WERI-Rb-1 (cell line): ENCODE measurements at regions not wholly inside any gene's neighbourhood (a gene's known extent, or its start where the extent isn't known, plus 50 kb on each side); places are given as distances from the start of the nearest gene placed in this dataset.

ENCODE experiments used
- DNase-seq: peaks from one replicate; pipeline ENCODE4 v3.0.0-alpha.2; 2020
- H3K27ac ChIP-seq: fragments of 250-450 bp; sonication (Bioruptor Pico); 2 replicates; pipeline ENCODE4 v1.5.1; 2020; ENCODE audit warnings: mild to moderate bottlenecking, moderate library complexity
- H3K27me3 ChIP-seq: fragments of 250-450 bp; sonication (Bioruptor Pico); 2 replicates; pipeline ENCODE4 v1.5.1; 2021; ENCODE audit warnings: mild to moderate bottlenecking, low read depth, moderate library complexity; ENCODE audit not compliant: insufficient read depth, severe bottlenecking
- H3K36me3 ChIP-seq: fragments of 250-450 bp; sonication (Bioruptor Pico); 2 replicates; pipeline ENCODE4 v1.5.1; 2020; ENCODE audit warnings: mild to moderate bottlenecking, moderate library complexity
- H3K4me3 ChIP-seq: 2 replicates; pipeline ENCODE4 v1.5.1; 2011; ENCODE audit warnings: low read depth, mild to moderate bottlenecking, control low read depth, low read length
- H3K9me3 ChIP-seq: fragments of 250-450 bp; sonication (Bioruptor Pico); 2 replicates; pipeline ENCODE4 v1.5.1; 2021; ENCODE audit warnings: mild to moderate bottlenecking, moderate library complexity; ENCODE audit not compliant: severe bottlenecking
- TF ChIP-seq, protein P1 (sequence below): IDR thresholded peaks from 2 replicates; pipeline ENCODE4 v1.5.1; 2011; ENCODE audit warnings: low read depth, mild to moderate bottlenecking, control low read depth, inconsistent platforms, low read length

- H3K27ac ChIP-seq: no peak overlapping the region
- TF ChIP-seq, protein P1, sequence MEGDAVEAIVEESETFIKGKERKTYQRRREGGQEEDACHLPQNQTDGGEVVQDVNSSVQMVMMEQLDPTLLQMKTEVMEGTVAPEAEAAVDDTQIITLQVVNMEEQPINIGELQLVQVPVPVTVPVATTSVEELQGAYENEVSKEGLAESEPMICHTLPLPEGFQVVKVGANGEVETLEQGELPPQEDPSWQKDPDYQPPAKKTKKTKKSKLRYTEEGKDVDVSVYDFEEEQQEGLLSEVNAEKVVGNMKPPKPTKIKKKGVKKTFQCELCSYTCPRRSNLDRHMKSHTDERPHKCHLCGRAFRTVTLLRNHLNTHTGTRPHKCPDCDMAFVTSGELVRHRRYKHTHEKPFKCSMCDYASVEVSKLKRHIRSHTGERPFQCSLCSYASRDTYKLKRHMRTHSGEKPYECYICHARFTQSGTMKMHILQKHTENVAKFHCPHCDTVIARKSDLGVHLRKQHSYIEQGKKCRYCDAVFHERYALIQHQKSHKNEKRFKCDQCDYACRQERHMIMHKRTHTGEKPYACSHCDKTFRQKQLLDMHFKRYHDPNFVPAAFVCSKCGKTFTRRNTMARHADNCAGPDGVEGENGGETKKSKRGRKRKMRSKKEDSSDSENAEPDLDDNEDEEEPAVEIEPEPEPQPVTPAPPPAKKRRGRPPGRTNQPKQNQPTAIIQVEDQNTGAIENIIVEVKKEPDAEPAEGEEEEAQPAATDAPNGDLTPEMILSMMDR: no peak
- no peaks in the 10 kb centered on the region for H3K9me3 ChIP-seq
- H3K4me3 ChIP-seq: no peak overlapping the region
- DNase-seq: no peak
- no peaks in the 10 kb centered on the region for H3K36me3 ChIP-seq
- no peaks in the 10 kb centered on the region for H3K27me3 ChIP-seq
Measured at GRCh38 chr11:98003606-98004371, 1017.0 kb upstream of the CNTN5 start.

DNA sequence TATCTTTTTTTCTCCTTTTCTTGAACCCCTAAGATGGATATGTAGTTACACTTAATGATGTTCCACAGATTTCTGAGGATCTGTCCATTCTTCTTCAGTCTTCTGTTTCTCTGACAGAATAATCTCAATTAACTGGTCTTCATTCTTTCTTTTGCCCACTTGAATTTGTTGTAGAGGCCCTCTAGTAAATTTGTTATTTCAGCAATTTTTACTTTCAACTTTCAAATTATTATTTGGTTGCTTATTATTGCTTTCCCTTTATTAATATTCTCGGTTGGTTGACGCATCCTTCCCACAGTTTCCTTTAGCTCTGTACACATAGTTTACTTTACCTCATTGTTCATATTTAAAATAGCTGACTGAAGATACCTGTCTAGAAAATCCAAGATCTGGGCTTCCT lies 1013.7 kb upstream of the CNTN5 start:
- no peaks in the 10 kb centered on the region for H3K9me3 ChIP-seq
- no peak for DNase-seq
- no peaks in the 10 kb centered on the region for H3K36me3 ChIP-seq
- no peak overlapping the region for H3K27ac ChIP-seq
- H3K4me3 ChIP-seq: no peak overlapping the region
- H3K27me3 ChIP-seq: no peaks in the 10 kb centered on the region
- TF ChIP-seq, protein P1: no peak

DNA sequence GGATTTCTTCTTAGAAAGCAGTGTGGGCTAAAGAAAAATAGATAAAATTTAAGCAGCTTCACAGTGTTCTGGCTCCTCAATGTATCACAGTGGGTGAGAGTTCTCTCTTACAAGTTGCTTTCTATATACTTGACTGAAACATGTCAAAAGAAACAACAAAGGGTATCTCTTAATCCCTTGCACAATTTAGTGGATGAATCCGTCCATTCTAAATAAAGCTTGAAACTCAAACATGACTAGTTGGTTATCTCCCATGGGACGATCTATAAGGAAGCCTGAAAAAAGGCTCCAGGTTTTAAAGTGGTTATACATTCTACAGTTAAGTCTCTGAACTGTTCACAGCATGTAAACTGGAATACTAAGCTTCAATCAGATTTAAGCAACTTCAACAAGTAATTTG lies 993.1 kb upstream of the CNTN5 start:
- no peak for DNase-seq
- Histone ChIP-seq H3K36me3 (no peaks in the 10 kb centered on the region), H3K27me3 (no peaks in the 10 kb centered on the region), H3K27ac (no peak overlapping the region), H3K9me3 (no peaks in the 10 kb centered on the region), H3K4me3 (no peak overlapping the region)
- TF ChIP-seq, protein P1: no peak

GRCh38 chr11:98029832-98030231 lies 990.9 kb upstream of the CNTN5 start:
- H3K36me3 ChIP-seq: no peaks in the 10 kb centered on the region
- H3K9me3 ChIP-seq: no peaks in the 10 kb centered on the region
- no peak overlapping the region for H3K4me3 ChIP-seq
- DNase-seq: no peak
- TF ChIP-seq, protein P1: no peak
- H3K27me3 ChIP-seq: no peaks in the 10 kb centered on the region
- no peak overlapping the region for H3K27ac ChIP-seq

DNA sequence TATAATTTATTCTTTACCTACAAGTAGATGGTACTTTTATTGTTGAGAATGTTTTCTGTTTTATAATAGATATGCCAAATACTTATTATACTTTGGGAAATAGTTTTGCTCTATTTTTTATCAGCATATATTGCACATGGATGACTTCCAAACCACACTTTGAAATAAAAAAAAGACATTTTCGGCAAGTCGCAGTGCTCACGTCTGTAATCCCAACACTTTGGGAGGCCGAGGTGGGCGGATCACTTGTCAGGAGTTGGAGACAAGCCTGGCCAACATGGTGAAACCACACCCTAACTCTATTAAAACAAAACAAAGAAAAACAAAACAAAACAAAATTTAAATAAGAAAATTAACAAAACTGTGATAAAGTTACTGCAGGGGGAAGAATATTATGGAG lies 983.9 kb upstream of the CNTN5 start:
- H3K27me3 ChIP-seq: no peaks in the 10 kb centered on the region
- H3K4me3 ChIP-seq: no peak overlapping the region
- H3K27ac ChIP-seq: no peak overlapping the region
- no peak for DNase-seq
- TF ChIP-seq, protein P1: no peak
- H3K36me3 ChIP-seq: no peaks in the 10 kb centered on the region
- no peaks in the 10 kb centered on the region for H3K9me3 ChIP-seq
